ENCODE measurements at regions not wholly inside any gene's neighbourhood (a gene's known extent, or its start where the extent isn't known, plus 50 kb on each side); places are given as distances from the start of the nearest gene placed in this dataset.

- H3K27ac Mint-ChIP-seq = no peak overlapping the region
- no peak overlapping the region for H3K4me3 Mint-ChIP-seq
- no peaks in the 10 kb centered on the region for H3K27me3 Mint-ChIP-seq (ENCODE audit: low read depth)
- no peaks in the 10 kb centered on the region for H3K4me1 Mint-ChIP-seq
- H3K9me3 Mint-ChIP-seq = peaks cover 19% of the 10 kb centered on the region
- TF ChIP-seq RORB (CRISPR knock-in tag; IDR thresholded peaks at IDR 0.05) (no peak), KAT7 (CRISPR knock-in tag; IDR thresholded peaks at IDR 0.05; ENCODE audit: borderline replicate concordance) (no peak), CBFB (CRISPR knock-in tag; IDR thresholded peaks at IDR 0.05; ENCODE audit: low read depth) (no peak), HMGXB4 (CRISPR knock-in tag; IDR thresholded peaks at IDR 0.05) (no peak), AFF4 (CRISPR knock-in tag; IDR thresholded peaks at IDR 0.05; ENCODE audit: borderline replicate concordance) (no peak), ZNF416 (CRISPR knock-in tag; IDR thresholded peaks at IDR 0.05) (no peak), ZSCAN18 (CRISPR knock-in tag; IDR thresholded peaks at IDR 0.05) (no peak), CTCF (IDR thresholded peaks at IDR 0.05) (no peak), USF2 (CRISPR knock-in tag; IDR thresholded peaks at IDR 0.05) (no peak)
- DNase-seq (ENCODE audit: low spot score) (peak; percentile 34), ATAC-seq (peak; percentile 51)
- ChIA-PET POLR2A (interaction anchor here (0.5 kb wide), 1 partner anchor 32 kb away, joined by 4 read pairs; no protein-coding TSS in a partner anchor), CTCF (interaction anchor here (0.6 to 1.6 kb wide), 12 partner anchors 9 to 362 kb away, joined by 3 to 16 read pairs (median 4); no protein-coding TSS in a partner anchor)
- no peaks in the 10 kb centered on the region for H3K36me3 Mint-ChIP-seq
Measured at GRCh38 chr16:87233928-87234327, 83.3 kb downstream of the C16orf95 start.

GRCh38 chr16:87234601-87235000 lies 82.6 kb downstream of the C16orf95 start:
- no peak overlapping the region for H3K4me3 Mint-ChIP-seq
- CTCF ChIA-PET = interaction anchor here (0.6 to 1.6 kb wide), 12 partner anchors 8 to 363 kb away, joined by 3 to 16 read pairs (median 4); no protein-coding TSS in a partner anchor

More at GRCh38 chr16:87234601-87235000, 82.6 kb downstream of the C16orf95 start:
- Mint-ChIP-seq H3K27me3 (ENCODE audit: low read depth) (no peaks in the 10 kb centered on the region), H3K4me1 (no peaks in the 10 kb centered on the region), H3K36me3 (no peaks in the 10 kb centered on the region), H3K9me3 (peaks cover 19% of the 10 kb centered on the region), H3K27ac (no peak overlapping the region)
- no peak for ATAC-seq
- DNase-seq (ENCODE audit: low spot score) = no peak
- POLR2A ChIA-PET = interaction anchor here (0.5 to 0.7 kb wide), 2 partner anchors 33 to 91 kb away, joined by 4 to 5 read pairs; no protein-coding TSS in a partner anchor
- TF ChIP-seq ZNF425 (CRISPR knock-in tag; conservative IDR thresholded peaks at IDR 0.05) (no peak), ZNF219 (CRISPR knock-in tag; IDR thresholded peaks at IDR 0.05; ENCODE audit: borderline replicate concordance) (no peak), ZNF281 (CRISPR knock-in tag; IDR thresholded peaks at IDR 0.05) (no peak), GTF2I (CRISPR knock-in tag; conservative IDR thresholded peaks at IDR 0.05) (no peak), ERG (CRISPR knock-in tag; IDR thresholded peaks at IDR 0.05) (no peak), CREM (CRISPR knock-in tag; IDR thresholded peaks at IDR 0.05) (no peak), RORB (CRISPR knock-in tag; IDR thresholded peaks at IDR 0.05) (no peak)
